ENCODE measurements at regions not wholly inside any gene's neighbourhood (a gene's known extent, or its start where the extent isn't known, plus 50 kb on each side); places are given as distances from the start of the nearest gene placed in this dataset.
"Not testable (repeated sequence)": the region's sequence is repeated elsewhere in the genome, so short reads cannot be mapped to it uniquely, and the experiment has no call there.

DNA sequence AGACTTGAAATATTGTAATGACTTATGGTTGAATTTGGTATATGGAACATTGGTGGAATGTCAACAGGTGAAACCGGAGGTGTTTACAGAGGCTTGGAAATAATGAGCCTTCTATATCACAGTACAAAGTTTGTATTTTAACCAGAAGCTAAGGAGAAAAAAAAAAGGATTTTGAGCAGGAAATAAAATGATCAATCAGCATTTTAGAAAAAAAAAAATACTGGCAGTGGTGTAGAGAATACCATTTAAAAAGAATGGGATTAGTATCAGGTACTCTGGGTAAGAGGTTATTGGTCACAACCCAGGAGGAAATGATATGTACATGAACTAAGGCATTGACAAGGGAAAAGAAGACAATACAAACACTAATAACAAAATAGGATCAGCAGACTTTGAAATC is 587.1 kb upstream of the HTR2C start:
- DNase-seq (no peak), ATAC-seq (no peak)
- Histone ChIP-seq H3K27ac (no peak overlapping the region), H3K9me3 (no peaks in the 10 kb centered on the region), H3K4me3 (no peak overlapping the region), H3K36me3 (no peaks in the 10 kb centered on the region), H3K27me3 (peaks cover 0 to 3% of the 10 kb centered on the region in 2 donors), H3K4me1 (no peaks in the 10 kb centered on the region)
- 63% methylated on average over 1 of the region's 1 CpG for WGBS (ENCODE audit: insufficient coverage, low coverage, low lambda C conversion rate, missing lambda C conversion rate)
- intact Hi-C loops (cut with DNase I): no loop called here
- TF ChIP-seq, protein P1, sequence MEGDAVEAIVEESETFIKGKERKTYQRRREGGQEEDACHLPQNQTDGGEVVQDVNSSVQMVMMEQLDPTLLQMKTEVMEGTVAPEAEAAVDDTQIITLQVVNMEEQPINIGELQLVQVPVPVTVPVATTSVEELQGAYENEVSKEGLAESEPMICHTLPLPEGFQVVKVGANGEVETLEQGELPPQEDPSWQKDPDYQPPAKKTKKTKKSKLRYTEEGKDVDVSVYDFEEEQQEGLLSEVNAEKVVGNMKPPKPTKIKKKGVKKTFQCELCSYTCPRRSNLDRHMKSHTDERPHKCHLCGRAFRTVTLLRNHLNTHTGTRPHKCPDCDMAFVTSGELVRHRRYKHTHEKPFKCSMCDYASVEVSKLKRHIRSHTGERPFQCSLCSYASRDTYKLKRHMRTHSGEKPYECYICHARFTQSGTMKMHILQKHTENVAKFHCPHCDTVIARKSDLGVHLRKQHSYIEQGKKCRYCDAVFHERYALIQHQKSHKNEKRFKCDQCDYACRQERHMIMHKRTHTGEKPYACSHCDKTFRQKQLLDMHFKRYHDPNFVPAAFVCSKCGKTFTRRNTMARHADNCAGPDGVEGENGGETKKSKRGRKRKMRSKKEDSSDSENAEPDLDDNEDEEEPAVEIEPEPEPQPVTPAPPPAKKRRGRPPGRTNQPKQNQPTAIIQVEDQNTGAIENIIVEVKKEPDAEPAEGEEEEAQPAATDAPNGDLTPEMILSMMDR (IDR thresholded peaks at IDR 0.05): no peak

DNA sequence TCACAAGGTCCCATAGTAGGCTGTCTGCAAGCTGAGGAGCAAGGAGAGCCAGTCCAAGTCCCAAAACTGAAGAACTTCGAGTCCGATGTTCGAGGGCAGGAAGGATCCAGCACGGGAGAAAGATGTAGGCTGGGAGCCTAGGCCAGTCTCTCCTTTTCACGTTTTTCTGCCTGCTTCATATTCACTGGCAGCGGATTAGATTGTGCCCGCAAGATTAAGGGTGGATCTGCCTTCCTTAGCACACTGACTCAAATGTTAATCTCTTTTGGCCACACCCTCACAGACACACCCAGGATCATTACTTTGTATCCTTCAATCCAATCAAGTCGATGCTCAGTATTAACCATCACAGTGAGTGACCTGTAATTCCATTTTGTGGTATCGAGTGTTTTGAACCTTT is 592.2 kb upstream of the HTR2C start:
- H3K27ac ChIP-seq; H3K27me3 ChIP-seq; ATAC-seq; DNase-seq; intact Hi-C loops (cut with DNase I); H3K4me1 ChIP-seq; H3K9me3 ChIP-seq; H3K36me3 ChIP-seq; H3K4me3 ChIP-seq: not testable (repeated sequence)
- 56% methylated on average over 8 of the region's 9 CpGs for WGBS (ENCODE audit: insufficient coverage, low coverage, low lambda C conversion rate, missing lambda C conversion rate)

DNA sequence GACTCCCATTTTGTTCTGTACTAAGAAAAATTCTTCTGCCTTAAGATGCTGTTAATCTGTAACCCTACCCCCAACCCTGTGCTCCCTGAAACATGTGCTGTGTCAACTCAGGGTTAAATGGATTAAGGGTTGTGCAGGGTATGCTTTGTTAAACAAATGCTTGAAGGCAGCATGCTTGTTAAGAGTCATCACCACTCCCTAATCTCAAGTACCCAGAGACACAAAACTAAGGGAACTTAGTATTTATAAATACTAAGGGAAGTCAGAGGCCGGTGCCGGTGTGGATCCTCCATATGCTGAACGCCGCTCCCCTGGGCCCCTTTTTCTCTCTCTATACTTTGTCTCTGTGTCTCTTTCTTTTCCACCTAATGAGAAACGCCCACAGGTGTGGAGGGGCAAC is 593.2 kb upstream of the HTR2C start:
- H3K27ac ChIP-seq; H3K4me3 ChIP-seq; intact Hi-C loops (cut with DNase I); H3K4me1 ChIP-seq; DNase-seq; H3K27me3 ChIP-seq; H3K36me3 ChIP-seq; H3K9me3 ChIP-seq; ATAC-seq: not testable (repeated sequence)
- 24% methylated on average over 5 of the region's 5 CpGs for WGBS (ENCODE audit: insufficient coverage, low coverage, low lambda C conversion rate, missing lambda C conversion rate)

DNA sequence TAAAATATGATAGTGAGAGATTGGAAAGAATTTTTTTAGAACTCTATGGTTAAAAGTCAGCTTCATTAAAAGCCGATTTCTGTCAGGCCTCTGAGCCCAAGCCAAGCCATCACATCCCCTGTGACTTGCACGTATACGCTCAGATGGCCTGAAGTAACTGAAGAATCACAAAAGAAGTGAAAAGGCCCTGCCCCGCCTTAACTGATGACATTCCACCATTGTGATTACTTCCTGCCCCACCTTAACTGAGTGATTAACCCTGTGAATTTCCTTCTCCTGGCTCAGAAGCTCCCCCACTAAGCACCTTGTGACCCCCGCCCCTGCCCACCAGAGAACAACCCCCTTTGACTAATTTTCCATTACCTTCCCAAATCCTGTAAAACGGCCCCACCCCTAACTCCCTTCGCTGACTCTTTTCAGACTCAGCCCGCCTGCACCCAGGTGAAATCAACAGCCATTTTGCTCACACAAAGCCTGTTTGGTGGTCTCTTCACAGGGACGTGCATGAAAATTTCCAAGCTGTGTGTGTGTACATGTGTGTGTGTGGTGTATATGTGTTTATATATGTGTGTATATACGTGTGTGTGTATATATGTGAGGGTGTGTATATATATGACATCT is 595.5 kb upstream of the HTR2C start:
- H3K4me3 ChIP-seq; intact Hi-C loops (cut with DNase I); H3K9me3 ChIP-seq; H3K27ac ChIP-seq; H3K36me3 ChIP-seq; H3K4me1 ChIP-seq; H3K27me3 ChIP-seq; DNase-seq; ATAC-seq: not testable (repeated sequence)
- 46% methylated on average over 10 of the region's 10 CpGs for WGBS (ENCODE audit: insufficient coverage, low coverage, low lambda C conversion rate, missing lambda C conversion rate)

DNA sequence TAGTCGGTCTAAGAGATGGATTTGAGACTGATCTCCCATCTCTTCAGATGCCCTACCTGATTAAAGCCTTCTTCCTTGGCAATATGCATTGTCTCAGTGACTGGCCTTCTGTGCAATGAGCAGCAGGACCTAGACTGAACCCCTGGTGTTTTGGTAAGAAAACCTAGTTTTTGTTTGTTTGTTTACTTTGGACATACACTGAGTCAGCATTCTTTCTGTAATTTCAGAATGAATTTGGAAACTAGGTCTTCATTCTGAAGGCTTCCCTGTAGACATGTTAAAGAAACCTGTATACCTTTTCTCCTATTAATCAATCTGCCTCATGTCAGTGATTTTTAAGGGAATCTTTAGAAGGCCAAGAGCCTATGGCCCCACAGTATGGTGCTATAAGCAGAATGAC is 597.5 kb upstream of the HTR2C start:
- H3K4me3 ChIP-seq: no peak overlapping the region
- no peak for ATAC-seq
- intact Hi-C loops (cut with DNase I): no loop called here
- 63% methylated on average over 1 of the region's 1 CpG for WGBS (ENCODE audit: insufficient coverage, low coverage, low lambda C conversion rate, missing lambda C conversion rate)
- no peaks in the 10 kb centered on the region for H3K9me3 ChIP-seq
- no peaks in the 10 kb centered on the region for H3K36me3 ChIP-seq
- no peak overlapping the region for H3K27ac ChIP-seq
- H3K4me1 ChIP-seq: no peaks in the 10 kb centered on the region
- no peaks in the 10 kb centered on the region for H3K27me3 ChIP-seq
- TF ChIP-seq, protein P1 (IDR thresholded peaks at IDR 0.05): no peak
- no peak for TF ChIP-seq POLR2A (IDR thresholded peaks at IDR 0.05)
- no peak for DNase-seq

DNA sequence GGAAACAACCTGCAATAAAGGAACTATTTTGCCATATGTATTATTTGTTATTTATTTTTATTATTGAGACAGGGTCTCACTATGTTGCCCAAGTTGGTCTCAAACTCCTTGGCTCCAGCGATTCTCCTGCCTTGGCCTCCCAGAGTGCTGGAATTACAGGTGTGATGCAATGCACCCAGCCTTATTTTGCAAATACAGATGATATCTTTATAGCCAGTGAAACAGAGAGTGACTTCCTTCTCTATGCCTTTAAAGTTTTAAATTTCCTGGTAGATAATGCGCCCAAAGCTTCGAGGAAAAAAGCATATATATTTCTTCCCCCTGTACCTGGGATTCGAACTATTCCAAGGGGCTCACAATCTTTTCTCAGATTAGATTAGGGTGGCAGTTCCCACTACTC is 601.1 kb upstream of the HTR2C start:
- H3K9me3 ChIP-seq: no peaks in the 10 kb centered on the region
- 48% methylated on average over 4 of the region's 4 CpGs for WGBS (ENCODE audit: insufficient coverage, low coverage, low lambda C conversion rate, missing lambda C conversion rate)
- DNase-seq (no peak), ATAC-seq (no peak)
- intact Hi-C loops (cut with DNase I): no loop called here
- no peak overlapping the region for H3K27ac ChIP-seq
- no peaks in the 10 kb centered on the region for H3K36me3 ChIP-seq
- no peak overlapping the region for H3K4me3 ChIP-seq
- H3K27me3 ChIP-seq: no peaks in the 10 kb centered on the region
- TF ChIP-seq, protein P1 (IDR thresholded peaks at IDR 0.05): no peak
- TF ChIP-seq POLR2A (IDR thresholded peaks at IDR 0.05): no peak
- H3K4me1 ChIP-seq: no peaks in the 10 kb centered on the region

Measured in right lobe of liver (tissue), 6 donors.